HCT116 (cell line): ENCODE measurements at regions not wholly inside any gene's neighbourhood (a gene's known extent, or its start where the extent isn't known, plus 50 kb on each side); places are given as distances from the start of the nearest gene placed in this dataset.

Experiments used
- CTCF ChIP-seq, 3 experiments: fragments of 200-600 bp in 1 of 3; sonication (generic) in 1 of 3; IDR thresholded peaks in 2 of 3; conservative IDR thresholded peaks in 1 of 3; 2 replicates each; pipeline ENCODE4 v1.5.1; 2012 to 2017; ENCODE audit warnings: low read depth in 2 of 3, low read length in 2 of 3, antibody characterized with exemption in 1 of 3, borderline replicate concordance in 1 of 3, control low read depth in 1 of 3, mild to moderate bottlenecking in 1 of 3, mixed read lengths in 1 of 3, mixed run types in 1 of 3, moderate library complexity in 1 of 3; ENCODE audit not compliant: insufficient read depth in 1 of 3
- EGR1 ChIP-seq: IDR thresholded peaks from 2 replicates; pipeline ENCODE4 v1.6.1; 2012; ENCODE audit warnings: low read depth
- EZH2 ChIP-seq: fragments of 200-600 bp; sonication (generic); IDR thresholded peaks from 2 replicates; pipeline ENCODE4 v1.6.1; 2017; ENCODE audit warnings: antibody characterized with exemption, mixed run types
- EZH2phosphoT487 ChIP-seq: fragments of 200-600 bp; IDR thresholded peaks from 2 replicates; pipeline ENCODE4 v1.6.1; 2018; ENCODE audit warnings: antibody characterized with exemption, borderline replicate concordance
- FOSL1 ChIP-seq: IDR thresholded peaks from 2 replicates; pipeline ENCODE4 v1.6.1; 2012; ENCODE audit warnings: low read depth
- JUND ChIP-seq: IDR thresholded peaks from 2 replicates; pipeline ENCODE4 v1.6.1; 2012
- MAX ChIP-seq: IDR thresholded peaks from 2 replicates; pipeline ENCODE4 v1.6.1; 2012
- POLR2A ChIP-seq: IDR thresholded peaks from 2 replicates; pipeline ENCODE4 v1.7.0; 2011; ENCODE audit warnings: borderline replicate concordance; ENCODE audit not compliant: insufficient read depth, insufficient read length; ENCODE audit errors: extremely low read depth
- POLR2AphosphoS5 ChIP-seq: IDR thresholded peaks from 2 replicates; pipeline ENCODE4 v1.6.1; 2011; ENCODE audit warnings: mild to moderate bottlenecking, low read depth, low read length, moderate library complexity
- REST ChIP-seq: IDR thresholded peaks from 2 replicates; pipeline ENCODE4 v1.6.1; 2012; ENCODE audit warnings: low read depth
- SRF ChIP-seq: IDR thresholded peaks from 2 replicates; pipeline ENCODE4 v1.6.1; 2012; ENCODE audit warnings: low read depth
- ZFX ChIP-seq: fragments of 450-650 bp; IDR thresholded peaks from 2 replicates; pipeline ENCODE4 v1.6.1; 2017
- ZNF274 ChIP-seq: fragments of 200-500 bp; sonication (Bioruptor generic); IDR thresholded peaks from 2 replicates; pipeline ENCODE4 v1.6.1; 2014; ENCODE audit warnings: mild to moderate bottlenecking, low read depth, low read length, inconsistent platforms

- TF ChIP-seq EZH2 (no peak), FOSL1 (no peak), POLR2AphosphoS5 (no peak), REST (no peak), ZFX (no peak), POLR2A (no peak), EGR1 (no peak), JUND (no peak), CTCF (IDR thresholded peaks at IDR 0.05 in 2 of 3, conservative IDR thresholded peaks at IDR 0.05 in 1 of 3; ENCODE audit: borderline replicate concordance in 1 of 3, insufficient read depth in 1 of 3, low read depth in 2 of 3, low read length in 2 of 3) (no peak), MAX (no peak), SRF (no peak), ZNF274 (no peak), EZH2phosphoT487 (no peak)
These were observed 731.4 kb upstream of the POT1 start for GRCh38 chr7:125661006-125661405.
